CD4-positive, alpha-beta T cell treated with Interleukin-4 for 4 hours (primary cell): ENCODE measurements at regions not wholly inside any gene's neighbourhood (a gene's known extent, or its start where the extent isn't known, plus 50 kb on each side); places are given as distances from the start of the nearest gene placed in this dataset.

Experiments
- DNase-seq: peaks from one replicate; pipeline ENCODE4 v3.0.0-alpha.2; 2020

GRCh38 chr3:115336836-115337235 lies 189.7 kb upstream of the ZBTB20 start:
- no peak for DNase-seq

- no peak for DNase-seq
Measured at GRCh38 chr3:115340586-115340985, 193.5 kb upstream of the ZBTB20 start.

DNA sequence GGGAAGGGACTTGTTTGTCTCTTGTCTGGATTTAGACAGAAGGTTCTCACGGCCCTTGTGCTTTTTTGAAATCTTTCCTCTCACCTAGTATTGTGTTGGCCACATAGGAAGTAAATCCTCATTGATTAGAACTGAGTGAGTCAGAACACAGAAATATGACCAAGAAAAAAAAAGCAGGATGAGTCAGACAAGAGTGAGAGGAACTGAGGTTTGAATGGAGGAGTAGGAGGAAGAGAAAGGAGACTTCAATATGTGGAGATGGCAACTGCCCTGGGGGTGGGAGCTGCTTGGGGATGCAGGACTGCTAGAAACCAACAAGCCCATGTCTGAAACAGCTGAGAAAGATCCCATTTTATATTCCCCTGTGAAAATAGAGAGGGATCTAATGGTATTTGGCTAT lies 194.1 kb upstream of the ZBTB20 start:
- no peak for DNase-seq

DNA sequence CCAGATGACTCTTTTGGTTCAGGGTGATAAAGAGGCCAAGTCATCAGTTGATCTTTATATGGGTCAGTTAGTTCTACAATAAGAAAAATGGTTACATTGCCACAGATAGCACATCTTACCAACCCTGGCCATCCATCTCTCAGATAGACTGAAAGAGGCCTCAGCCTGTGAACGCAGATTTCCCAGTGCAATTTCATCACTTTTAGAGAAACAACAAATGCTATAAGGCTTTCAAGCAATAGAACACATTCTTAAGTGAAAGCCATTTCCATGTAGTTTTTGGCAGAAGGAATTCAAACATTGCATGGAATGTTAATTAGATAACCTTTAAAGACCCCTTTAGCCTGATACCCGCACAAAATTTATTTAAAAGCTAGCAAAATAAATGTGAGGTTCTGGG lies 200.6 kb upstream of the ZBTB20 start:
- no peak for DNase-seq

GRCh38 chr3:115348412-115348811 lies 201.3 kb upstream of the ZBTB20 start:
- DNase-seq = no peak

DNA sequence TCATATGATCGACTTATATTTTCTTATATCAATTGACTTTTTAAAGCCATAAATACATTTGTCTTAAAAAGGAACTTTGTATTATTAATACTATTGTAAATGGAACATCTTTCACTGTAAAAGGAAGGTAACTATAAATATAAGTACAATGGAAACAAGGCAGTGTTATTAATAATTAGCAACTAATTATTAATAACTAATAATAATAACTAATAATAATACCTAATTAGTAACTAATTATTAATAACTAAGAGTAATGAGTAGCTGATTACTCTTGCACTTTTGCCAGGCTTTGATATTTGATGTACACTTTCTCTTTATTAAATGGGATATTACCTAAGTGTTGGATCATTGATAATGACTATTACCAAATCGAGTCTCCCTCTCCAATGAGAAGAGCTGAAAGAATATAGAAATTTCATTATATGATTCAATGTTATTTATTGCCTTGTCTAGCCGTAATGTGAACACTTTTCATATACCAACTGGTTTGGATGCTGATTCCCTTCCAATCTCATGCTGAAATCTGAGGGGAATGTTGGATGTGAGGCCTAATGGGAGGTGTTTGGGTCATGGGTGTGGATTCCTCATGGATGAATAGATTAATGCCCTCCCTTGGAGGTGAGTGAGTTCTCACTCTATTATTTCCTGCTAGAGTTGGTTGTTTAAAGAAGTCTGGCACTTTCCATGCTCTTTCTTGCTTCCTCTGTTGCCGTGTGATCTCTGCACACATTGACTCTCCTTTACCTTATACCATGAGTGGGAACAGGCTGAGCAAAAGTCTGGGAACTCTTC lies 202.1 kb upstream of the ZBTB20 start:
- DNase-seq = no peak

GRCh38 chr3:115350606-115351005 lies 203.5 kb upstream of the ZBTB20 start:
- no peak for DNase-seq

- DNase-seq = no peak
Measured at GRCh38 chr3:115351193-115351592, 204.1 kb upstream of the ZBTB20 start.

GRCh38 chr3:115354010-115354409 lies 206.9 kb upstream of the ZBTB20 start:
- no peak for DNase-seq

DNA sequence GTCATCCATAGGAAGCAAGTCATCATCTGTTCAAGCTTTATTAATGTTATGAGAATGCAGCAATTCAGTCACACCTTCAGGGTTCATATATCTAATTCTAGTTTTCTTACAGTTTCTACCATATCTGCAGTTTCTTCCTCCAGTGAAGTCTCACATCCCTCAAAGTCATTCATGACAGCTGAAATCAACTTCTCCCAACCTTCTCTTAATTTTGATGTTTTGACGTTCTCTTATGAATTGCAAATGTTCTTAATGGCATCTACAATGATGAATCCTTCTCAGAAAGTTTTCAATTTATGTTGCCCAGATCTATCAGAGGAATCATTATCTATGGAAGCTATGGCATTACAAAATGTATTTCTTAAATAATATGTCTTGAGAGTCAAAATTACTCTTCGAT lies 210.4 kb upstream of the ZBTB20 start:
- no peak for DNase-seq

DNA sequence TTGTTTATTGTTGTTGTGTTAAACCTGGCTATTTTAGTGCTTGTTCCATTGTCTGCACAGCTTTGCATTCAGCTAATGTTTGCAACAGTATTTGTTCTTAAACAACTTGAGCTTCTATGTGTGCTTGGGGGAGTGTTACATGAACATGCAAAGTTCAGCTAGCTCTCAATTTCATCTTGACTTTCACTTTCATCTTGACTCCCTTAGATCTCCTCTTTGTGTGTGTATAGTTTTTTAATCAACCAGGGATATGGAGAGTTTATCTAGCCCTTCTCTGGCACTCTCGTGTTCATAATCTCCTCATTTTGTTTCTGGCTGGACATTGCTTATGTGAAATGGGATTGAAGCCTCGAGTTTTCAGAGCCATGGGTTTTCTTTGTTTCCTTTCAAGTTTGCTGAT lies 212.4 kb upstream of the ZBTB20 start:
- DNase-seq = no peak

- DNase-seq = no peak
Measured at GRCh38 chr3:115361806-115362205, 214.7 kb upstream of the ZBTB20 start.

GRCh38 chr3:115363071-115363470 lies 216.0 kb upstream of the ZBTB20 start:
- no peak for DNase-seq

GRCh38 chr3:115369021-115369420 lies 221.9 kb upstream of the ZBTB20 start:
- DNase-seq = no peak

DNA sequence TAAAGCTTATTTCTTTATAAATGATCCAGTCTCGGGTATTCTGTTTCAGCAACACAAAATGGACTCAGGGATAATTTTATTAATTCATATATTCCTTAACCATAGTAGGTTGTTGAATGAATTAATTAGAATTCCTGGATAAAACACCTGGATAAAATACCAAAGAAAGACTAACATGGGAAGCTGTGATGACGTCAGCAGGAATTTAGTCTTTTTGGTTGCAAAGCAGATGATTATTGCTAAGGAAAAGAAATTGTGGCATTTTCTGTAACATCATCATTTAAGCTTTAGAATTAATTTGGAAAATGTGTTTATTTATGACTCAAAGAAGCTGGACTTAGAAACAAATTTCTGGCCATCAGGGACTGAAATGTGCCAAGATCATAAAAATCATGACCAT lies 228.3 kb upstream of the ZBTB20 start:
- no peak for DNase-seq

DNA sequence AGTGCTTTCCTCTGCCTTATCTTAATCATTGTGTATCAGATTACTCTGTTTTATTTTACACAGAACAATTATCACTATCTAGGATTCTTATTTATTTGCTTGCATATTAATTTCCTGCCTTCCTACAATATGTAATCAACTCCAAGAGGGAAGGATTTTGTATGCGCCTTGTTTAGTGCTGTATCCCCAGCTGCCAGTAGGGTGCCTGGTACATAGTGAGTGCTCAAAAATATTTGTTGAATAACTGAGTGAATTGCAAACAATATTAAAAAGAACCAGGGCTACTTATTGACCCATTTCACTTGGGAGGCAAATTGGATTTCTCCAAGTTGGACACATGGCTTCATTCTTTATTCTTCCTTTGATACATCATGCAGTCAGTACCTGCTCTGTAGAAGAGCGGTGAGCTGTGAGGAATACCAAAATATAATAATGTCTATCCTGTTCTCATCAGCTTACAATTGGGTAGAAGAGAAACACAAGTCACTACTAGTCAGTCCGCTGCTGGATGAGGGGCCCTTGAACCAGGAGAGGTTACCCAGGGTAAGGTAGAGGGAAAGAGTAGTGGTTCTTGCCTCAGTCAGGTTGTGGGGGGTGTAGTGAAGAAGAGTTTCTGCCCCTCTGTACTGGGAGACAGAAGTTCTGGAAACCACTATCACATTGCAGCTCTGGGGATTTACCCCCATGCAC lies 233.9 kb upstream of the ZBTB20 start:
- no peak for DNase-seq

DNA sequence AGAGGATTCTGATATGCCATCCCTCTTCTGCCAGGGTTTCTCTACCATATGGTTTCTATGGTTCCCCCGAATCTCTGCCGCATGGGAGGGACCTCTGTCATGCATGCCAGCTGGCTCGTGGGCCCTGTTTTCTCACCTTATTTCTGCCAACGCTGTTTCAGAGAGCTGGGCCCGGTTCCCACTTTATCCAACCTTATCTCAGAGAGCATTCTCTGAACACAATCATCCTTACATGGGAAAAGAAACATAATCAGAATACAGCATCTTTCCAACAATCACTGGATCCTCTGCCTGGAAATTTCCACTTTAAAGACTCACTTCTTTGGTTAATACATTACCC lies 234.5 kb upstream of the ZBTB20 start:
- no peak for DNase-seq

- no peak for DNase-seq
Measured at GRCh38 chr3:115381931-115382330, 234.8 kb upstream of the ZBTB20 start.

DNA sequence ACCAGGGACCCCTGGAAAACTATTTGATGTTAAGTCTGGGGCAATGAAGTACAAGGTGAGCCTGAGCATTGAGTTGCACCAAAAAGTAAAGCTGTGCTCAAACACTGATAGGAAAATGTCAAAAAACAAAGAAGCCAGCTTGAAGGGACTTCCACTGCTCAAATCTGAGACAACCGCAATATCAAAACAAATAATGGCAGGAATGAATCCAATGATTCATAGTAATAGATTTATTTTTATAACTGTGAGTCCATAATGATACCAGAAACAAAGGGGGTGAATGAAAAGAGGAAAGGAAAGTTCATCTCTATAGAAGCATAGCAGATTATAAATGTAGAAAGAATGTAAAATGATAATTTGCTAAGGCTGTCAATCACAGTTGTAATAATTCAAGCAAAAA lies 237.3 kb upstream of the ZBTB20 start:
- DNase-seq = no peak

- no peak for DNase-seq
Measured at GRCh38 chr3:115385774-115386730, 237.3 kb upstream of the GAP43 start.

GRCh38 chr3:115388166-115388565 lies 235.1 kb upstream of the GAP43 start:
- DNase-seq = no peak

GRCh38 chr3:115388811-115389210 lies 234.5 kb upstream of the GAP43 start:
- no peak for DNase-seq

- no peak for DNase-seq
Measured at GRCh38 chr3:115396801-115397200, 226.5 kb upstream of the GAP43 start.

- DNase-seq = no peak
Measured at GRCh38 chr3:115397433-115397832, 225.9 kb upstream of the GAP43 start.
